BLaER1 treated with 17β-estradiol and CSF1 and Interleukin-3, amounts not matched to agents 10 nM and 100 nM (cell line): ENCODE measurements at regions not wholly inside any gene's neighbourhood (a gene's known extent, or its start where the extent isn't known, plus 50 kb on each side); places are given as distances from the start of the nearest gene placed in this dataset.

ENCODE experiments used
- H3K27ac ChIP-seq, 11 experiments: shearing (Covaris generic); formaldehyde crosslinking; 2 replicates each; pipeline ENCODE4 v1.8.1; 2022
- H3K27me3 ChIP-seq, 11 experiments: shearing (Covaris generic); formaldehyde crosslinking; 2 replicates each; pipeline ENCODE4 v1.8.1; 2022
- H3K36me3 ChIP-seq, 11 experiments: shearing (Covaris generic); formaldehyde crosslinking; 2 replicates each; pipeline ENCODE4 v1.8.1; 2022
- H3K4me1 ChIP-seq, 10 experiments: shearing (Covaris generic); formaldehyde crosslinking; 2 replicates each; pipeline ENCODE4 v1.8.1; 2022
- H3K4me2 ChIP-seq, 11 experiments: shearing (Covaris generic); formaldehyde crosslinking; 2 replicates each; pipeline ENCODE4 v1.8.1; 2022
- H3K4me3 ChIP-seq, 10 experiments: shearing (Covaris generic); formaldehyde crosslinking; 2 replicates each; pipeline ENCODE4 v1.8.1; 2022
- H3K9ac ChIP-seq, 11 experiments: shearing (Covaris generic); formaldehyde crosslinking; 2 replicates each; pipeline ENCODE4 v1.8.1; 2022
- H3K9me3 ChIP-seq, 11 experiments: shearing (Covaris generic); formaldehyde crosslinking; replicated peaks in 1 of 11; 2 replicates each; pipeline ENCODE4 v1.8.1; 2022
- H4K20me1 ChIP-seq, 11 experiments: shearing (Covaris generic); formaldehyde crosslinking; 2 replicates each; pipeline ENCODE4 v1.8.1; 2022
- Cebpa-rat ChIP-seq, 11 experiments: shearing (Covaris generic); IDR thresholded peaks; 2 replicates each; pipeline ENCODE4 v1.8.1; 2022

GRCh38 chr5:167594061-167594435 is 697.4 kb upstream of the WWC1 start:
- TF ChIP-seq Cebpa-rat (IDR thresholded peaks at IDR 0.05), result no peak
- Histone ChIP-seq H3K27ac (no peak overlapping the region), H3K9me3 (no peaks in the 10 kb centered on the region), H3K4me3 (no peak overlapping the region), H4K20me1 (no peaks in the 10 kb centered on the region), H3K27me3 (no peaks in the 10 kb centered on the region), H3K36me3 (peaks cover 0 to 42% (median 0%) of the 10 kb centered on the region in 11 experiments; a peak in 5 of 22 replicates), H3K4me1 (peaks cover 0 to 19% (median 4%) of the 10 kb centered on the region in 10 experiments; a peak in 8 of 20 replicates), H3K9ac (no peak overlapping the region), H3K4me2 (no peak overlapping the region)

GRCh38 chr5:167594750-167595149 is 696.7 kb upstream of the WWC1 start:
- no peak overlapping the region for H3K4me2 ChIP-seq
- no peaks in the 10 kb centered on the region for H4K20me1 ChIP-seq
- no peaks in the 10 kb centered on the region for H3K9me3 ChIP-seq
- no peaks in the 10 kb centered on the region for H3K27me3 ChIP-seq
- H3K4me3 ChIP-seq, result no peak overlapping the region
- peaks cover 0 to 19% (median 4%) of the 10 kb centered on the region in 10 experiments; a peak in 8 of 20 replicates for H3K4me1 ChIP-seq
- TF ChIP-seq Cebpa-rat (IDR thresholded peaks at IDR 0.05), result no peak
- peaks cover 0 to 42% (median 0%) of the 10 kb centered on the region in 11 experiments; a peak in 5 of 22 replicates for H3K36me3 ChIP-seq
- no peak overlapping the region for H3K9ac ChIP-seq
- no peak overlapping the region for H3K27ac ChIP-seq

GRCh38 chr5:167595196-167595595 is 696.2 kb upstream of the WWC1 start:
- Histone ChIP-seq H3K9me3 (no peaks in the 10 kb centered on the region), H3K27ac (peak overlapping the region in 1 of 11 experiments; percentile 4; a peak in 1 of 22 replicates), H3K9ac (no peak overlapping the region), H3K27me3 (no peaks in the 10 kb centered on the region), H3K4me3 (no peak overlapping the region), H3K4me2 (no peak overlapping the region), H3K4me1 (peaks cover 0 to 19% (median 4%) of the 10 kb centered on the region in 10 experiments; a peak in 8 of 20 replicates), H3K36me3 (peaks cover 0 to 42% (median 0%) of the 10 kb centered on the region in 11 experiments; a peak in 5 of 22 replicates), H4K20me1 (no peaks in the 10 kb centered on the region)
- TF ChIP-seq Cebpa-rat (IDR thresholded peaks at IDR 0.05), result no peak

GRCh38 chr5:167598166-167598565 is 693.3 kb upstream of the WWC1 start:
- H3K9ac ChIP-seq, result no peak overlapping the region
- peaks cover 0 to 36% (median 14%) of the 10 kb centered on the region in 10 experiments; a peak in 8 of 20 replicates for H3K4me1 ChIP-seq
- peak overlapping the region in 2 of 11 experiments; percentile 18 to 33; a peak in 2 of 22 replicates for H3K4me2 ChIP-seq
- peaks cover 0 to 10% (median 0%) of the 10 kb centered on the region in 11 experiments; a peak in 1 of 22 replicates for H4K20me1 ChIP-seq
- H3K9me3 ChIP-seq, result no peaks in the 10 kb centered on the region
- TF ChIP-seq Cebpa-rat (IDR thresholded peaks at IDR 0.05), result no peak
- no peak overlapping the region for H3K4me3 ChIP-seq
- H3K27me3 ChIP-seq, result no peaks in the 10 kb centered on the region
- H3K36me3 ChIP-seq, result peaks cover 0 to 32% (median 0%) of the 10 kb centered on the region in 11 experiments; a peak in 3 of 22 replicates
- H3K27ac ChIP-seq, result no peak overlapping the region

DNA sequence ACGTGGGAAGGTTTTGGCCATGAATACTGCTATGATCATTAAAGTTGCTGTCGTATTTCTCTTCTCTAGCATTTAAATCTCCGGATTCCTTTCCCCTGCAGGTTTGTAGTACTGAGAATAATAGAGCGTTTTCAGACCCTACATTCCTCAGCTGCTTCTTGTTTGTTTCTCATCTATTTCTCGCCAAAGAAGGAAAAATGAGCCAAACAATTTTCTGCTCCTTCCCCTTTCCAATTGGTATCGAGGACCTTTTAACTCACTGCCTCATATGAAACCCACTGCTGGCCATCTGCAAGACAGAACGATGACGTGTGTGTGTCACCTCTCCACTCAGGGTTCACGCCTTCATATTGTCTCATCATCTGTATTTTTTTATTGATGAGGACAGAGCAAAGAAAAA is 689.4 kb upstream of the WWC1 start:
- Histone ChIP-seq H3K36me3 (peaks cover 0 to 41% (median 0%) of the 10 kb centered on the region in 11 experiments; a peak in 2 of 22 replicates), H3K4me3 (no peak overlapping the region), H3K4me2 (peak overlapping the region in 4 of 11 experiments; percentile 6 to 32 (median 13); a peak in 6 of 22 replicates), H3K27me3 (no peaks in the 10 kb centered on the region), H3K27ac (no peak overlapping the region), H4K20me1 (peaks cover 0 to 10% (median 0%) of the 10 kb centered on the region in 11 experiments; a peak in 1 of 22 replicates), H3K9ac (no peak overlapping the region), H3K4me1 (peaks cover 0 to 33% (median 14%) of the 10 kb centered on the region in 10 experiments; a peak in 8 of 20 replicates), H3K9me3 (no peaks in the 10 kb centered on the region)
- no peak for TF ChIP-seq Cebpa-rat (IDR thresholded peaks at IDR 0.05)

DNA sequence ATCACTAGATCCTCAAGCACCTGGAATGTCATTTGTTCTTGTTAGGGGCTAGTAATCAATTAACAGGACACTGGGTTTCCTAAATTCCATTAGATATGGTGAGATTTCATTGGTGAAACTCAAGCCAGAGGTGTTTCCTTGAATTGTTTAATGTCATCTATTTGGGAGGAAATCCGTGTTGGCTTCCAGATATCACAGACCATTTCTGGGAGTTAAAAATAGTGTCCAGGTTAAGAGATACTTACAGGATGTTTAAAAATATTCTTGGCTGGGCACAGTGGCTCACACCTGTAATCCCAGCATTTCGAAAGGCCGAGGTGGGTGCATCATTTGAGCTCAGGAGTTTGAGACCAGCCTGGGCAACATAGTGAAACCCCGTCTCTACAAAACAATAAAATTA is 688.3 kb upstream of the WWC1 start:
- Histone ChIP-seq H3K27me3 (no peaks in the 10 kb centered on the region), H3K4me1 (peaks cover 0 to 26% (median 14%) of the 10 kb centered on the region in 10 experiments; a peak in 8 of 20 replicates), H3K9ac (no peak overlapping the region), H3K4me2 (peak overlapping the region in 7 of 11 experiments; percentile 0 to 35 (median 15); a peak in 5 of 22 replicates), H3K9me3 (no peaks in the 10 kb centered on the region), H3K36me3 (peaks cover 0 to 35% (median 0%) of the 10 kb centered on the region in 11 experiments; a peak in 2 of 22 replicates), H3K4me3 (no peak overlapping the region), H4K20me1 (peaks cover 0 to 10% (median 0%) of the 10 kb centered on the region in 11 experiments; a peak in 1 of 22 replicates), H3K27ac (no peak overlapping the region)
- no peak for TF ChIP-seq Cebpa-rat (IDR thresholded peaks at IDR 0.05)

DNA sequence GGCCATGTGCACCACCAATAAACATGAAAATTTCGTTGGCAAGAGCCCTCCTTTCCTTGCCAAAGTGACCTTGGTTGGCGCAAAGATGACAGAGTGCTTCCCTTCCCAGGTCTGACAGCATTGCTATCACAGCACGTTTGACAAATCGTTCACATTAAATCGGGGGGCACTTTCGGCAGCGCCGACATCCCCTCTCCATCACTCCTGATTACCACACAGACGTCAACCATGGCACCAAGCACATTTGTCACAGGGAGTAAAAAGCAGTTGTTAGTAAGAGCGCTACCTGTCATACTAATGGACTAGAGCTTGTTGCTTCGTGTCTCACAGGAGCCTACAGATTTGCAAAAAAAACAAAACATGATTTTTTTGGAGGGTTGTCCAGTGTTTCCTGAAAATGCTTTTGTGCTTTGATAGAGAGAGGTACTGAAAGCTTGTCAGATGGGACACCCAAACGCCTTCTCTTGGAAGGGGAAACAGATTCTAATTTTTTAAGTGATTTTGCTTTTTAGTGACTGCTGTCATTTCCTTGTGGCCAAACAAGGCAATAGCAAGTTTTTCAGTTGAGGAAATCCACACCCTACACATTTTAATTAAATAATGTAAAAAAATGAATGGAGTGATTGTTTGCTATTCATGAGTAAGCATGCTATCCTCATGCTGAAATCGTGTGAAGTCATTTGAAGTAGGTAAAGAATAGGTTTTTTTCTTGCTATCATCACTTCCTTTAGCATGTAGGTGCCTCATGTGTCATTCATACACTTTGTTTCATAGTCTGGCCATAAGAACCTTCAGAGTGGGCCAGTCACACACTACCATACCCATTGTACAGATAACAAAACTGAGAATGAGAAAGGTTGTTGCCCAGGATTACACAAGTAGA is 682.8 kb upstream of the WWC1 start:
- H3K9ac ChIP-seq, result no peak overlapping the region
- H3K4me3 ChIP-seq, result no peak overlapping the region
- no peaks in the 10 kb centered on the region for H4K20me1 ChIP-seq
- TF ChIP-seq Cebpa-rat (IDR thresholded peaks at IDR 0.05), result no peak
- H3K36me3 ChIP-seq, result peaks cover 0 to 58% (median 0%) of the 10 kb centered on the region in 11 experiments; a peak in 4 of 22 replicates
- no peak overlapping the region for H3K27ac ChIP-seq
- H3K4me1 ChIP-seq, result peaks cover 0 to 3% (median 0%) of the 10 kb centered on the region in 10 experiments; a peak in 1 of 20 replicates
- no peak overlapping the region for H3K4me2 ChIP-seq
- H3K27me3 ChIP-seq, result no peaks in the 10 kb centered on the region
- no peaks in the 10 kb centered on the region for H3K9me3 ChIP-seq

DNA sequence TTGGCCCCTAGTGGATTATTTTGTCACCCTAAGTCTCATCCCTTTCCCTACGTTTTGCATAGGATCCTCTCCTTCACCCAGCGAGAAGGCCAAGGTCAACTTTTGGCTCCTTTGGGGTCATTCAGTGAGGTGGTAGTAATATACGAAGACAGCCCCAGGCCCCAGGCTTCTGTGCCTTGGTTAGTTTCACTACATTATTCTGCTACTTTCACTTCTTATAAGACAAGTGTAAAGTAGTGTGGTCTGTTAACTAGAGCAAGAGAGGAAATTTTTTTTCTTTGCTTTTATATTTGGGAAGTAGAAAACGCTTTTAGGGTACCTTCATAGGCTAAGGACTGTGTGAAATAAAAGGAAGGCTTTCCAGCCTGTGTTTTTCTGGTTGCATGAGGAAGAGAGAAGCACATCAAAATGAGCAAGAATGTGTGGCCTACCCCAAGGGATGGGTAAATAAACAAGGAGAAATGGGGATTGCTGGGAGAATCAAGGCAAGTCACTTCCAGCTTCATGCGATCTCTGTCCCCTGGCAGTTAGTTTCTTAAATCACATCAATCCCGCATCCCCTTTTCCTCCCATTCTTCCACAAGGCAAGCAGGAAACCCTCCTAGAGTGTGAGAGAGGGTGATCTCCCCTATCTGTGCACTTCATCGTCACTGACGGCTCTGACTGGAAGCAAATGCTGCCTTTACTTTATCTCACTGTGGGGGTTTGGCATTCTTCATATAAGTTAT is 677.0 kb upstream of the WWC1 start:
- Histone ChIP-seq H3K9me3 (no peaks in the 10 kb centered on the region), H3K27ac (peak overlapping the region in 6 of 11 experiments; percentile 2 to 35 (median 16); a peak in 6 of 22 replicates), H3K4me2 (peak overlapping the region; percentile 11 to 59 (median 41); a peak in 13 of 22 replicates), H4K20me1 (peaks cover 0 to 16% (median 0%) of the 10 kb centered on the region in 11 experiments; a peak in 1 of 22 replicates), H3K36me3 (peaks cover 0 to 21% (median 0%) of the 10 kb centered on the region in 11 experiments; a peak in 4 of 22 replicates), H3K4me1 (peaks cover 12 to 34% (median 22%) of the 10 kb centered on the region in 10 experiments; a peak in 19 of 20 replicates), H3K4me3 (no peak overlapping the region), H3K9ac (peak overlapping the region in 1 of 11 experiments; percentile 20; a peak in 2 of 22 replicates), H3K27me3 (no peaks in the 10 kb centered on the region)
- no peak for TF ChIP-seq Cebpa-rat (IDR thresholded peaks at IDR 0.05)
